Naive thymus-derived CD8-positive, alpha-beta T cell (primary cell): ENCODE measurements at regions not wholly inside any gene's neighbourhood (a gene's known extent, or its start where the extent isn't known, plus 50 kb on each side); places are given as distances from the start of the nearest gene placed in this dataset.

Source experiments
- ATAC-seq, 2 donors: fragments of 150-1000 bp; cut with Tn5 transposase in 1 of 2; sonication (Bioruptor Pico), chemical (Tn5 transposase) in 1 of 2; 1 replicate in 1 of 2; 2 replicates in 1 of 2; pipeline ENCODE4 v1.10.0; 2021; ENCODE audit warnings: mild to moderate bottlenecking in 2 of 2, moderate library complexity in 2 of 2
- POLR2A ChIA-PET: fragments of 350-600 bp; sonication (Branson Sonifier 250); formaldehyde crosslinking; loops from one replicate; lab custom pipeline; 2021; ENCODE audit warnings: antibody characterized with exemption; lab: Charles Lee
- DNase-seq, 10 donors: peaks; one replicate each; pipeline versions ENCODE4 v3.0.0 to v3.0.0-alpha.2; 2020 to 2022
- H3K27ac Mint-ChIP-seq, 10 donors: one replicate each; pipeline ENCODE4 v1.8.0; 2020 to 2022; ENCODE audit warnings: mild to moderate bottlenecking in 10 of 10, mixed read lengths in 10 of 10, moderate library complexity in 4 of 10, inconsistent platforms in 1 of 10
- H3K27me3 Mint-ChIP-seq, 5 donors: one replicate each; pipeline ENCODE4 v1.8.0; 2021 to 2022; ENCODE audit warnings: mixed read lengths in 5 of 5
- H3K36me3 Mint-ChIP-seq, 3 donors: one replicate each; pipeline ENCODE4 v1.8.0; 2020 to 2022; ENCODE audit warnings: mixed read lengths in 3 of 3, mild to moderate bottlenecking in 2 of 3, inconsistent platforms in 1 of 3
- H3K4me1 Mint-ChIP-seq, 4 donors: one replicate each; pipeline ENCODE4 v1.8.0; 2021 to 2022; ENCODE audit warnings: mixed read lengths in 4 of 4
- H3K4me3 Mint-ChIP-seq, 10 donors: one replicate each; pipeline ENCODE4 v1.8.0; 2020 to 2022; ENCODE audit warnings: mild to moderate bottlenecking in 10 of 10, mixed read lengths in 10 of 10, moderate library complexity in 6 of 10, inconsistent platforms in 1 of 10
- H3K9me3 Mint-ChIP-seq, 9 donors: one replicate each; pipeline ENCODE4 v1.8.0; 2020 to 2022; ENCODE audit warnings: mixed read lengths in 9 of 9, mild to moderate bottlenecking in 3 of 9, inconsistent platforms in 1 of 9, moderate library complexity in 1 of 9

GRCh38 chr18:55138401-55138800 is 179.1 kb upstream of the CCDC68 start:
- Mint-ChIP-seq H3K9me3 (peaks cover 0 to 5% (median 0%) of the 10 kb centered on the region in 9 donors), H3K4me1 (no peaks in the 10 kb centered on the region), H3K27me3 (peaks cover 0 to 15% (median 2%) of the 10 kb centered on the region in 5 donors), H3K36me3 (no peaks in the 10 kb centered on the region), H3K27ac (no peak overlapping the region), H3K4me3 (no peak overlapping the region)
- POLR2A ChIA-PET, result no interaction called here
- ATAC-seq, result no peak
- DNase-seq, result no peak

GRCh38 chr18:55137602-55138001 is 178.3 kb upstream of the CCDC68 start:
- POLR2A ChIA-PET, result no interaction called here
- H3K4me1 Mint-ChIP-seq, result no peaks in the 10 kb centered on the region
- no peak for ATAC-seq
- DNase-seq, result no peak
- no peak overlapping the region for H3K27ac Mint-ChIP-seq
- H3K9me3 Mint-ChIP-seq, result peaks cover 0 to 5% (median 0%) of the 10 kb centered on the region in 9 donors
- H3K4me3 Mint-ChIP-seq, result no peak overlapping the region
- H3K27me3 Mint-ChIP-seq, result peaks cover 0 to 17% (median 2%) of the 10 kb centered on the region in 5 donors
- H3K36me3 Mint-ChIP-seq, result no peaks in the 10 kb centered on the region

- DNase-seq, result no peak
- peaks cover 0 to 5% (median 0%) of the 10 kb centered on the region in 9 donors for H3K9me3 Mint-ChIP-seq
- H3K4me3 Mint-ChIP-seq, result no peak overlapping the region
- no peaks in the 10 kb centered on the region for H3K36me3 Mint-ChIP-seq
- no peaks in the 10 kb centered on the region for H3K4me1 Mint-ChIP-seq
- POLR2A ChIA-PET, result no interaction called here
- no peak for ATAC-seq
- H3K27me3 Mint-ChIP-seq, result peaks cover 0 to 10% (median 1%) of the 10 kb centered on the region in 5 donors
- no peak overlapping the region for H3K27ac Mint-ChIP-seq
Measured at GRCh38 chr18:55136864-55137263, 177.6 kb upstream of the CCDC68 start.

GRCh38 chr18:55136258-55136657 is 177.0 kb upstream of the CCDC68 start:
- no peaks in the 10 kb centered on the region for H3K4me1 Mint-ChIP-seq
- peaks cover 0 to 5% (median 0%) of the 10 kb centered on the region in 9 donors for H3K9me3 Mint-ChIP-seq
- ATAC-seq, result no peak
- peaks cover 0 to 7% (median 1%) of the 10 kb centered on the region in 5 donors for H3K27me3 Mint-ChIP-seq
- no peak overlapping the region for H3K4me3 Mint-ChIP-seq
- DNase-seq, result no peak
- no peaks in the 10 kb centered on the region for H3K36me3 Mint-ChIP-seq
- POLR2A ChIA-PET, result no interaction called here
- no peak overlapping the region for H3K27ac Mint-ChIP-seq

- no peak for DNase-seq
- H3K27ac Mint-ChIP-seq, result no peak overlapping the region
- H3K4me1 Mint-ChIP-seq, result no peaks in the 10 kb centered on the region
- no peaks in the 10 kb centered on the region for H3K36me3 Mint-ChIP-seq
- H3K9me3 Mint-ChIP-seq, result peaks cover 0 to 4% (median 0%) of the 10 kb centered on the region in 9 donors
- no peak for ATAC-seq
- POLR2A ChIA-PET, result no interaction called here
- peaks cover 0 to 10% (median 1%) of the 10 kb centered on the region in 5 donors for H3K27me3 Mint-ChIP-seq
- H3K4me3 Mint-ChIP-seq, result no peak overlapping the region
Measured at GRCh38 chr18:55133378-55133777, 174.1 kb upstream of the CCDC68 start.

- Mint-ChIP-seq H3K9me3 (peaks cover 0 to 19% (median 7%) of the 10 kb centered on the region in 9 donors), H3K27ac (no peak overlapping the region), H3K36me3 (peaks cover 0 to 6% (median 0%) of the 10 kb centered on the region in 3 donors), H3K4me1 (no peaks in the 10 kb centered on the region), H3K4me3 (no peak overlapping the region), H3K27me3 (peaks cover 0 to 22% (median 4%) of the 10 kb centered on the region in 5 donors)
- POLR2A ChIA-PET, result no interaction called here
- DNase-seq, result no peak
- ATAC-seq, result no peak
Measured at GRCh38 chr18:55128437-55128836, 169.2 kb upstream of the CCDC68 start.

- peaks cover 0 to 6% (median 0%) of the 10 kb centered on the region in 3 donors for H3K36me3 Mint-ChIP-seq
- H3K9me3 Mint-ChIP-seq, result peaks cover 0 to 19% (median 7%) of the 10 kb centered on the region in 9 donors
- H3K4me1 Mint-ChIP-seq, result no peaks in the 10 kb centered on the region
- peaks cover 0 to 16% (median 4%) of the 10 kb centered on the region in 5 donors for H3K27me3 Mint-ChIP-seq
- no peak overlapping the region for H3K4me3 Mint-ChIP-seq
- DNase-seq, result no peak
- ATAC-seq, result no peak
- POLR2A ChIA-PET, result no interaction called here
- no peak overlapping the region for H3K27ac Mint-ChIP-seq
Measured at GRCh38 chr18:55124078-55124763, 165.0 kb upstream of the CCDC68 start.

- no peak for ATAC-seq
- POLR2A ChIA-PET, result no interaction called here
- H3K9me3 Mint-ChIP-seq, result peaks cover 0 to 19% (median 7%) of the 10 kb centered on the region in 9 donors
Measured at GRCh38 chr18:55123361-55123760, 164.1 kb upstream of the CCDC68 start.

GRCh38 chr18:55121397-55122170 is 162.3 kb upstream of the CCDC68 start:
- H3K4me1 Mint-ChIP-seq, result no peaks in the 10 kb centered on the region
- no peak overlapping the region for H3K27ac Mint-ChIP-seq
- no peak overlapping the region for H3K4me3 Mint-ChIP-seq
- no peaks in the 10 kb centered on the region for H3K36me3 Mint-ChIP-seq
- H3K9me3 Mint-ChIP-seq, result peaks cover 0 to 8% (median 0%) of the 10 kb centered on the region in 9 donors
- no peak for DNase-seq
- ATAC-seq, result no peak
- peaks cover 0 to 1% (median 0%) of the 10 kb centered on the region in 5 donors for H3K27me3 Mint-ChIP-seq
- POLR2A ChIA-PET, result no interaction called here

More at GRCh38 chr18:55123361-55123760, 164.1 kb upstream of the CCDC68 start:
- Mint-ChIP-seq H3K36me3 (peaks cover 0 to 6% (median 0%) of the 10 kb centered on the region in 3 donors), H3K27ac (no peak overlapping the region), H3K4me1 (no peaks in the 10 kb centered on the region), H3K27me3 (peaks cover 0 to 12% (median 5%) of the 10 kb centered on the region in 5 donors), H3K4me3 (no peak overlapping the region)
- DNase-seq, result no peak

- peaks cover 0 to 1% (median 0%) of the 10 kb centered on the region in 5 donors for H3K27me3 Mint-ChIP-seq
- H3K9me3 Mint-ChIP-seq, result peaks cover 0 to 3% (median 0%) of the 10 kb centered on the region in 9 donors
- H3K27ac Mint-ChIP-seq, result no peak overlapping the region
- ATAC-seq, result no peak
- POLR2A ChIA-PET, result no interaction called here
- DNase-seq, result no peak
- H3K4me3 Mint-ChIP-seq, result no peak overlapping the region
- H3K36me3 Mint-ChIP-seq, result no peaks in the 10 kb centered on the region
- no peaks in the 10 kb centered on the region for H3K4me1 Mint-ChIP-seq
Measured at GRCh38 chr18:55120896-55121295, 161.6 kb upstream of the CCDC68 start.

- H3K36me3 Mint-ChIP-seq, result no peaks in the 10 kb centered on the region
- no peak for DNase-seq
- no peaks in the 10 kb centered on the region for H3K9me3 Mint-ChIP-seq
- no peak for ATAC-seq
- peaks cover 0 to 1% (median 0%) of the 10 kb centered on the region in 5 donors for H3K27me3 Mint-ChIP-seq
- no peaks in the 10 kb centered on the region for H3K4me1 Mint-ChIP-seq
- no peak overlapping the region for H3K27ac Mint-ChIP-seq
- POLR2A ChIA-PET, result no interaction called here
- no peak overlapping the region for H3K4me3 Mint-ChIP-seq
Measured at GRCh38 chr18:55119434-55119833, 160.2 kb upstream of the CCDC68 start.

GRCh38 chr18:55119016-55119415 is 159.8 kb upstream of the CCDC68 start:
- Mint-ChIP-seq H3K36me3 (no peaks in the 10 kb centered on the region), H3K27ac (no peak overlapping the region), H3K27me3 (peaks cover 0 to 1% (median 0%) of the 10 kb centered on the region in 5 donors), H3K9me3 (no peaks in the 10 kb centered on the region), H3K4me1 (no peaks in the 10 kb centered on the region), H3K4me3 (no peak overlapping the region)
- POLR2A ChIA-PET, result no interaction called here
- no peak for ATAC-seq
- no peak for DNase-seq

- POLR2A ChIA-PET, result no interaction called here
- no peak for DNase-seq
- no peaks in the 10 kb centered on the region for H3K9me3 Mint-ChIP-seq
- no peaks in the 10 kb centered on the region for H3K36me3 Mint-ChIP-seq
- no peaks in the 10 kb centered on the region for H3K4me1 Mint-ChIP-seq
- no peak for ATAC-seq
- no peak overlapping the region for H3K4me3 Mint-ChIP-seq
- H3K27ac Mint-ChIP-seq, result no peak overlapping the region
- H3K27me3 Mint-ChIP-seq, result peaks cover 0 to 6% (median 0%) of the 10 kb centered on the region in 5 donors
Measured at GRCh38 chr18:55116863-55117262, 157.6 kb upstream of the CCDC68 start.
